GM19455 (cell line): ENCODE measurements at regions not wholly inside any gene's neighbourhood (a gene's known extent, or its start where the extent isn't known, plus 50 kb on each side); places are given as distances from the start of the nearest gene placed in this dataset.

Experiments
- ATAC-seq: cut with Tn5 transposase; IDR thresholded peaks from one replicate; pipeline ENCODE4 v1.9.1; 2021; ENCODE audit not compliant: unreplicated experiment

DNA sequence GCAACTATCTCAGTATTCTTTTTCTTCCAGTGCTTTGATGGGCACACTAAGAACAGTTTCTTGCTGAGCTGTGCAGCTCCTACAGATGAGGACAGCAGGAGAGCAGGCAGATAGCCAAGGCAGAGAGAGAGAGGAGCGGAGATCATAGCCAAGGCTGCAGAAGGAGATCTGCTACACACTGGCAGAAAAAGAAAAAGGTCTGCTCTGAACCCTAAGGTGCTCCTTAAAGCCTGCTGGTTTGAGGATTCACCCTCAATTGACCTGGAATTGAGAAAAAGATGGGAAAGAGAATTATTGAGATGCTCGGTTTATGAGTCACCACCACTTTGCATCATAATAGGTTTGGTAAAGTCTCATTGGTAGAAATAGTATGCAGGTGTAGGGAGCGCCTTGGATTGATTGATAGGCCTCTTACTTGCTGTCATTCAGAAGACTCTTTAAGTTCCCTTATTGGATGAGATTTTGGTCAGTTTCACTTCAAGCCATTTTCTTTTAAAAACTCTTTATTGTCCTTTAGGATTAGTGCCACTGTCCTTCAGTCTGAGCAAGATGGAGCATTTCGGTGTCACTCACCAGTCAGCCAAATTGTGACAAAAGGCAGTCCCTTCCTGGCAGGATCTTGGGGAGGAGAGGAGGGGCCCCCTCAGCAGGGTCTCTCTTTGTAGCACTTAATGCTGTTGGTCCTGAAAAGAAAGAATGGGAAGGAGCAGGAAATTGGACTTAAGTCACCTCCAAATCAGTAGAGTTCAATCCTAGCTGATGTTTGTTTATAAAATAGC is 685.0 kb downstream of the ADGRL2 start:
- ATAC-seq, result no peak

DNA sequence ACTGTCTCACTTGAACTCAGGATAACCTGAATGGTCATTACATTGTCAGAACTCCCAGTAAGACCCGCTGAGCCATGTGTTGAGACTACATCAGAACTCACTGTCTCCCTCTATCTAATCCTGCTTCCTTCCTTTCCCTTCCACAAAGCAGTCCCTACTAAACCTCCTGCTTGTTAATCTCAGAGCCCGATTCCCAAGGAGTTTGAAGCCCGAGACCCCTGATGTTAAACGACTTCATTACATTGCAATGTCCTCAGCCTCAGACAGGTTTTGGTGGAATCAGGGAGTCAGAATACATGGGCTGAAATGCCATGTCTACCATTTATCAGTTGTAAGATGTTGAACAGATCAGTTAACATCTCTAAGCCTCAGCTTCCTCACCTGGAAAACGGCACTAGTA is 682.4 kb downstream of the ADGRL2 start:
- ATAC-seq, result no peak

DNA sequence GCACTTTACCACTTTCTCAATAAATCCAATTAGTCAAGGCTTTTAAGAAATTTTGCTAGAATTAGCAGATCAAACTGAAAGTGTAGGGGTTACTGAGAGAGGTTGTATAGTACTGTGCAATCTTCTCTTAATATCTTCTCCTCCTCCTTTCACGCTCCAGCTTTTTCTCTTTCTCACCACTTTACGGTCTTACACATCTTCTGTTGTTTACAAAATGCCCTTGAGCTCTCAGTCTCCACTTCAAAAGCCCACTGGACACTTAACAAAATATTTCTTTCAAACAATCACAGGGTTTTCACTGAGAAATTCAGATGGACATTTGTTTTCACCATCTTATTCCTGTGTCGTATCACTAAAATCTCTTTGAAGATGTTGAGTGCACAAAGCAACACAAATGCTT is 678.2 kb downstream of the ADGRL2 start:
- ATAC-seq, result no peak

DNA sequence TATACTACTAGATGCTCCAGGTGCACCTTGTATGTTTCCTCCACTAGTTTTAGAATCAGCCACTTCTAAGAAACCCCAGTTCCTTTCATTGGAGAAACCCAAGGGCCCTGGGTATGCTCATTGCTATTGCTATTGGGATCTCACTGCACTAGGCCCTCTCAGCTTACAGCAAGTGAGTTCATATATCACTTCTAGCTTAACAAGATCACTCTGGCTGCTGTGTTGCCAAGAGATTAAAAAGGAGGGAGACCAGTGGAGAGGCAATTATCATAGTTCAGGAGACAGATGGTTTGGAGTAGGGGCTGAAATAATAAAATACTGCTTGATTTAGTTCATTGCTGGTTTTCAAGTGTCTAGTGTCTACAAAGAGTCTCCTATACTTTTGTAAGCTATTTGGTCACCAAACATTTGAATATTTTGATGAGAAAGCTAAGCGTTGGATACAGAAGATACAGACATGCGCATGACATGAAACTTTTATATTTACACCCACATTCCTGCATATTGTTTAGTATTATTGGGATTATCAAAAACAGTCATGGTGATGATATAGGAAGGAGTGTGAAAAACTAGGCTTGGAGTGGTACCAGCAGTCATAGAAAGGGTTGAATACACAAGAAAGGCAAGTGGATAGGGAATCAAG is 671.9 kb downstream of the ADGRL2 start:
- no peak for ATAC-seq

- no peak for ATAC-seq
Measured at GRCh38 chr1:82466891-82467290, 666.2 kb downstream of the ADGRL2 start.

- no peak for ATAC-seq
Measured at GRCh38 chr1:82466416-82466815, 665.7 kb downstream of the ADGRL2 start.

DNA sequence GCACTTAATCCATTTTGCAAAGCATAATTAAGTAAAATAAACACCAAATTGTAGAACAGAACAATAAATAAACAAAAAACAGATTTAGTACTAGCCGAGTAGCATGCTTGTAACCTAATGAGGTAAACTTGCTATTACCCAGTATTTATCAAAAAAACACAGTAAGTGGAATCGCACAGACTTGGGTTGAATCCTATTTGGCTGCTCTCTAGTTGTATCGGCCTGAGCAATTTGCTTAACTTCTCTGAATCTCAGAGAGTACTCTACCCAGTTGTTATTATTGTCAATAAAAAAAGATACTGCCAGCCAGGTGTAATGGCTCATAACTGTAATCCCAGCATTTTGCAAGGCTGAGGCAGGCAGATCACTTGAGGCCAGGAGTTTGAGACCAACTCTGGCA is 664.3 kb downstream of the ADGRL2 start:
- ATAC-seq, result no peak

DNA sequence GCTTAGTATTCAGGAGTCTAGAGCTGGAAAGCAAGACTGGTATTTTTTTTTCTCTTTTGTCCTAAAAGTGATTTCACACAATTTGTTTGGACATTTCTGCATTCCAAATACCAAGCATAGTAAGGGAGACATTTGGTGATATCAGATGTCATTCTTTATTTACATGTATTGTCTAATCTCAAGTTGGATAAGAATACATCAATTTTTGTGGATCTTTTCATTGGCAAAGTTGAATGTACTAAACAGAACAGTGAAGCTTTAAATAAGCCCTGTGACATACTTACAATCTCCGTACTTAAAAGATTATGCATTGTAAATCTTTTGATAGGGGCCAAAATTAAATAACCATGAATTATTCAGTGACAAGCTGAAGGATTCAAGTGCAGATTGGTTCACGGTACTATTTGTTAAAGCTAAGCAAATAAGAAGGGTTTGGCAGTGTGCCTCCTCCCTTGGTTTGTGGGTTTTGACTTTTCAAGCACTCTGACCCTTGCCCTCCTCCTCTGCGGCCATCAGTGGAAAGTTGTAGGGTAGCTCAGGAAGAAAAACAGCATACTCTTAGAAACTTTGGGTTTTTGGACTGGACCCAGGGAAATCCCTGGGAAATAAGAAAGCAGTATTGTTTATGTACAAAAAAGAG is 663.7 kb downstream of the ADGRL2 start:
- no peak for ATAC-seq

- ATAC-seq, result no peak
Measured at GRCh38 chr1:82463951-82464350, 663.2 kb downstream of the ADGRL2 start.

DNA sequence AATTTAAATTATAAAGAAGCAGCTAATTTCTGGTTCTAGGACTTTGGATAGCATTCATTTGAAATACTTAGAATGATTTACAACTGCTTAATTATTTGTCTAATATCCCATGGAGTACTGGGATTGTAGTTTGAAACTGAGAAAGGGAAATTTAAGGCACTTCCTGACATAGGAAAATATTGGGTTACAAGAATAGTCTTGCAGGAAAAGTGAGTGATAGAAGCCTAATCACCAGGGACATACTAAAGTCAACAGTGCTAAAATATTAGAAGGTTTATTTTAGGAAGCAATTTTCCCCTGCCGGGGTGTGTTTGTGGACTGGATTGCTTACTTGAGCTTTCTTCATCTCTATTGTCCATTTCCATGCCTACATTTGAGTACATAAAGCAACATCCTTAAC is 661.6 kb downstream of the ADGRL2 start:
- ATAC-seq, result no peak

- ATAC-seq, result no peak
Measured at GRCh38 chr1:82455342-82455741, 654.6 kb downstream of the ADGRL2 start.

- ATAC-seq, result no peak
Measured at GRCh38 chr1:82454431-82454830, 653.7 kb downstream of the ADGRL2 start.

- no peak for ATAC-seq
Measured at GRCh38 chr1:82453511-82454185, 652.9 kb downstream of the ADGRL2 start.

GRCh38 chr1:82452096-82452495 is 651.4 kb downstream of the ADGRL2 start:
- ATAC-seq, result no peak

GRCh38 chr1:82451191-82451590 is 650.5 kb downstream of the ADGRL2 start:
- no peak for ATAC-seq

DNA sequence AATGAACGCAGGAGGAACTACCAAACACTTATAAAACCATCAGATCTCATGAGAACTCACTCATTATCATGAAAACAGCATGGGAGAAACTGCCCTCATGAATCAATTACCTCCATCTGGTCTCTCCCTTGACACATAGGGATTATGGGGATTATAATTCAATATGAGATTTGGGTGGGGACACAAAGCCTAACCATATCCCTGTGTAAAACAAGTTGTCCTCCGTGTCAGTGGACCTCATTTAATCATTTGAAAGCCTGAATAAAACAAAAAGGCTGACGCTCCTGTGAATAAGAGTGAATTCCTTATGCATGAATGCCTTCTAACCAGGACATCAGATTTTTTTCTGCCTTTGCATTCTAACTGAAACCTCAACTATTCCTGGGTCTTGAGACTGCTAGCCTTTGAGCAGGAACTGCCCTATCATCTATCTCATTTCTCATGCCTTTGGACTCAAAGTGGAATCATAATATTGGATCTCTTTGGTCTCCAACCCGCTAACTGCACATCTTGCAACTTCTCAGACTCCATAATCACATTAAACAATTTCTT is 648.8 kb downstream of the ADGRL2 start:
- no peak for ATAC-seq

GRCh38 chr1:82446955-82447354 is 646.2 kb downstream of the ADGRL2 start:
- ATAC-seq, result no peak

DNA sequence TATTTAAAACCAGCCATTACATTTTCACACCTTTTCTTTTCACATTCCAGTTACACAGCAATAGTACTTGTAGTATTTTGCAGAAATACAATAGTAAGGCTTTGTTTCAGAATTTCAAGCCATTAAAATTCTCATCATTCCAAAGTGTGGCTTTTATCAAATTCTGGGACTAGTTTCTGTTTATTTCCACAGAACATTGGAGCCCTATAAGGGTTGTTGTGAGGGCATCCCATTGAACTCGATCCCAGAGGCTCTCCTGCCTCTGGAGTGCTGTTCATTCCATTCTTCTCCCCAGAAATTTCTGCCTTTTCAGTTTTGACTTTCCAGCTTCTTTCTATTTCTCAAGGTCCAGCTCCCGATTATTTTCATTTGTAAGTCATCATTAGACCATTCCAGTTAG is 645.5 kb downstream of the ADGRL2 start:
- no peak for ATAC-seq

DNA sequence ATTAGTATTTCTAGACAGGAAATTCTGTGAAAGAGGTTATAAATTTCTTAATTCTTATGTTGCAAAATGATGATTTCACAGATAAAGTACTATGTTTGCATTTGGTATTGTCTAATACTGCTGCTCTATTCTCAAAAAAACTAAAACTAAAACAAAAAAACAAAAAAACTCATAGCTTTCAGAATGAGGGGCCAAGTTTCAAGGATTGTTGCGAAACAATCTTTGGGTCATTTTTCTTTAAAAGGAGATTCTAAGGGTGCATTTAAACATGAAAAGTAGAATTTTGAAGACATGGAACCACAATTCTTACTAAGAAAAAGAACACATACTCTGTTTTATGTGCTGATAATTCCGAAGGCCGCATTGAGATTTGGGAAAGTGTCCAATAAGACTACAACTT is 645.1 kb downstream of the ADGRL2 start:
- ATAC-seq, result no peak

- ATAC-seq, result no peak
Measured at GRCh38 chr1:82445132-82445531, 644.4 kb downstream of the ADGRL2 start.

DNA sequence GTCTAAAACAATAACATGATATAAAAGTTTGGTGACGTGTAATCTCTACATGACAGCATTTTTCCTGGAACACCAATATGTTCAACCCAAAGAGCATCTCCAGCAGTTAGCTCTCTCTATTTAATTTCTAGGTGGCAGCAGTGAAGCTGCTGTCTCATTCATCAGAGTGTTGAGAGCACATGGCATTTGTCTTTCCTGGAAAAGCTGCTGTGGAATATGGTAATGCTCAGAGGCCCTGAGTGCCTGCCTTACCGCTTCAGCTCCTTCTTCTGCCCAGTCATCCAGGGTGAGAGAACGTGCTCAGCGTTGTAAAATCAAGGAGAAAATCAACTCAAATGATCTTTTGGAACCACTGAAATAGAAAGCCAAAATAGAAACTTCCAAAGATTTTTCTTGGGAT is 640.7 kb downstream of the ADGRL2 start:
- ATAC-seq, result no peak
